Activated CD8-positive, alpha-beta memory T cell treated with anti-CD3 and anti-CD28 coated beads for 48 hours (primary cell): ENCODE measurements at regions not wholly inside any gene's neighbourhood (a gene's known extent, or its start where the extent isn't known, plus 50 kb on each side); places are given as distances from the start of the nearest gene placed in this dataset.

Source experiments
- DNase-seq, 3 experiments: peaks; one replicate each; pipeline ENCODE4 v3.0.0-alpha.2; 2020; ENCODE audit warnings: low read depth in 2 of 3, low spot score in 2 of 3

GRCh38 chr20:11849270-11849915 lies 68.3 kb upstream of the BTBD3 start:
- no peak for DNase-seq

GRCh38 chr20:11849976-11850670 lies 67.6 kb upstream of the BTBD3 start:
- no peak for DNase-seq

- DNase-seq: no peak
Observed at GRCh38 chr20:11850901-11851300, 66.8 kb upstream of the BTBD3 start.

GRCh38 chr20:11851646-11852045 lies 66.0 kb upstream of the BTBD3 start:
- no peak for DNase-seq

GRCh38 chr20:11852189-11852588 lies 65.5 kb upstream of the BTBD3 start:
- no peak for DNase-seq

- DNase-seq: no peak
Observed at GRCh38 chr20:11852811-11853210, 64.9 kb upstream of the BTBD3 start.

GRCh38 chr20:11853359-11853758 lies 64.3 kb upstream of the BTBD3 start:
- no peak for DNase-seq

- no peak for DNase-seq
Observed at GRCh38 chr20:11861479-11861878, 56.2 kb upstream of the BTBD3 start.

- DNase-seq: no peak
Observed at GRCh38 chr20:11867291-11867919, 50.3 kb upstream of the BTBD3 start.
